Hepatocyte (in vitro differentiated cells): ENCODE measurements at regions not wholly inside any gene's neighbourhood (a gene's known extent, or its start where the extent isn't known, plus 50 kb on each side); places are given as distances from the start of the nearest gene placed in this dataset.

Experiments
- DNase-seq: peaks from one replicate; pipeline ENCODE4 v3.0.0-alpha.2; 2016; ENCODE audit warnings: low spot score
- H2AFZ ChIP-seq: fragments of 200-600 bp; sonication (generic); 2 replicates; pipeline ENCODE4 v1.6.0; 2016; ENCODE audit warnings: antibody characterized with exemption, mild to moderate bottlenecking
- H3K27ac ChIP-seq: fragments of 200-600 bp; sonication (generic); 2 replicates; pipeline ENCODE4 v1.5.1; 2016; ENCODE audit warnings: mild to moderate bottlenecking
- H3K27me3 ChIP-seq: fragments of 200-600 bp; sonication (generic); 2 replicates; pipeline ENCODE4 v1.6.1; 2016
- H3K36me3 ChIP-seq: fragments of 200-600 bp; sonication (generic); replicated peaks from 2 replicates; pipeline ENCODE4 v1.5.1; 2016; ENCODE audit warnings: low read depth; ENCODE audit not compliant: insufficient read depth
- H3K4me1 ChIP-seq: fragments of 200-600 bp; sonication (generic); 2 replicates; pipeline ENCODE4 v1.5.1; 2016; ENCODE audit warnings: mild to moderate bottlenecking, moderate library complexity; ENCODE audit not compliant: insufficient read depth
- H3K4me2 ChIP-seq: fragments of 200-600 bp; sonication (generic); 2 replicates; pipeline ENCODE4 v1.6.0; 2016
- H3K4me3 ChIP-seq: fragments of 200-600 bp; sonication (generic); 2 replicates; pipeline ENCODE4 v1.5.1; 2016; ENCODE audit warnings: mild to moderate bottlenecking
- H3K79me2 ChIP-seq: fragments of 200-600 bp; sonication (generic); 2 replicates; pipeline ENCODE4 v1.6.0; 2017; ENCODE audit warnings: mild to moderate bottlenecking
- H3K9me2 ChIP-seq: fragments of 200-600 bp; sonication (generic); replicated peaks from 2 replicates; pipeline ENCODE4 v1.6.0; 2017; ENCODE audit warnings: mild to moderate bottlenecking; ENCODE audit not compliant: insufficient read depth
- H3K9me3 ChIP-seq: fragments of 200-600 bp; sonication (generic); 2 replicates; pipeline ENCODE4 v1.5.1; 2016; ENCODE audit warnings: low read depth, mild to moderate bottlenecking
- H4K20me1 ChIP-seq: fragments of 200-600 bp; sonication (generic); 2 replicates; pipeline ENCODE4 v1.6.0; 2016; ENCODE audit warnings: mild to moderate bottlenecking; ENCODE audit not compliant: insufficient read depth, poor library complexity, severe bottlenecking
- CTCF ChIP-seq: fragments of 200-600 bp; sonication (generic); IDR thresholded peaks from 2 replicates; pipeline ENCODE4 v1.5.1; 2016; ENCODE audit warnings: antibody characterized with exemption, mild to moderate bottlenecking; ENCODE audit not compliant: poor library complexity
- EZH2 ChIP-seq: fragments of 200-600 bp; sonication (generic); IDR thresholded peaks from 2 replicates; pipeline ENCODE4 v1.6.1; 2016; ENCODE audit warnings: antibody characterized with exemption, mild to moderate bottlenecking, borderline replicate concordance
- EZH2phosphoT487 ChIP-seq: fragments of 200-600 bp; sonication (generic); IDR thresholded peaks from one replicate; pipeline ENCODE4 v1.6.1; 2018; ENCODE audit warnings: antibody characterized with exemption, mild to moderate bottlenecking, low read depth, moderate library complexity; ENCODE audit not compliant: unreplicated experiment, severe bottlenecking
- WGBS: methylation state at CpG from one replicate; pipeline ENCODE4 v1.1.6; 2016; ENCODE audit warnings: low lambda C conversion rate; ENCODE audit errors: missing lambda C conversion rate; 5-methylcytosine and 5-hydroxymethylcytosine counted together

GRCh38 chr5:141760193-141760592 is 78.2 kb upstream of the ARAP3 start:
- Histone ChIP-seq H3K9me2 (no peaks in the 10 kb centered on the region), H3K9me3 (no peaks in the 10 kb centered on the region), H3K36me3 (no peaks in the 10 kb centered on the region), H2AFZ (no peak overlapping the region), H4K20me1 (no peaks in the 10 kb centered on the region), H3K27me3 (peaks cover 34% of the 10 kb centered on the region), H3K27ac (no peak overlapping the region), H3K4me3 (no peak overlapping the region), H3K4me1 (no peaks in the 10 kb centered on the region), H3K79me2 (no peaks in the 10 kb centered on the region), H3K4me2 (no peak overlapping the region)
- TF ChIP-seq EZH2 (no peak), CTCF (no peak), EZH2phosphoT487 (no peak)
- 69% methylated on average over 4 of the region's 4 CpGs for WGBS
- no peak for DNase-seq

GRCh38 chr5:141758310-141758998 is 76.4 kb upstream of the ARAP3 start:
- no peaks in the 10 kb centered on the region for H3K4me1 ChIP-seq
- peak; percentile 29 for DNase-seq
- H3K36me3 ChIP-seq, result no peaks in the 10 kb centered on the region
- peaks cover 42% of the 10 kb centered on the region for H3K27me3 ChIP-seq
- 16% methylated on average over 22 of the region's 22 CpGs for WGBS
- no peak overlapping the region for H2AFZ ChIP-seq
- H3K27ac ChIP-seq, result no peak overlapping the region
- peak overlapping the region; percentile 8 for H3K4me2 ChIP-seq
- no peak overlapping the region for H3K4me3 ChIP-seq
- H3K79me2 ChIP-seq, result no peaks in the 10 kb centered on the region
- no peak for TF ChIP-seq CTCF
- no peak for TF ChIP-seq EZH2
- no peak for TF ChIP-seq EZH2phosphoT487
- H3K9me3 ChIP-seq, result no peaks in the 10 kb centered on the region
- H3K9me2 ChIP-seq, result no peaks in the 10 kb centered on the region
- no peaks in the 10 kb centered on the region for H4K20me1 ChIP-seq

GRCh38 chr5:141757402-141757801 is 75.4 kb upstream of the ARAP3 start:
- Histone ChIP-seq H3K9me2 (no peaks in the 10 kb centered on the region), H3K4me1 (no peaks in the 10 kb centered on the region), H3K4me2 (no peak overlapping the region), H3K9me3 (no peaks in the 10 kb centered on the region), H2AFZ (no peak overlapping the region), H4K20me1 (no peaks in the 10 kb centered on the region), H3K79me2 (no peaks in the 10 kb centered on the region), H3K4me3 (no peak overlapping the region), H3K36me3 (no peaks in the 10 kb centered on the region), H3K27ac (no peak overlapping the region), H3K27me3 (peaks cover 44% of the 10 kb centered on the region)
- TF ChIP-seq CTCF (peak; percentile 38), EZH2 (no peak)
- 41% methylated on average over 6 of the region's 6 CpGs for WGBS
- DNase-seq, result peak; percentile 40

GRCh38 chr5:141756196-141756595 is 74.2 kb upstream of the ARAP3 start:
- DNase-seq, result no peak
- H2AFZ ChIP-seq, result no peak overlapping the region
- H3K27ac ChIP-seq, result no peak overlapping the region
- no peaks in the 10 kb centered on the region for H3K9me2 ChIP-seq
- no peaks in the 10 kb centered on the region for H3K36me3 ChIP-seq
- WGBS, result 87% methylated on average over 3 of the region's 3 CpGs
- no peaks in the 10 kb centered on the region for H4K20me1 ChIP-seq
- no peak overlapping the region for H3K4me3 ChIP-seq
- no peaks in the 10 kb centered on the region for H3K79me2 ChIP-seq
- H3K9me3 ChIP-seq, result no peaks in the 10 kb centered on the region
- H3K27me3 ChIP-seq, result peaks cover 47% of the 10 kb centered on the region
- TF ChIP-seq CTCF, result no peak
- no peak for TF ChIP-seq EZH2phosphoT487
- no peaks in the 10 kb centered on the region for H3K4me1 ChIP-seq
- H3K4me2 ChIP-seq, result no peak overlapping the region
